Tibial nerve (tissue), 4 donors: ENCODE measurements at regions not wholly inside any gene's neighbourhood (a gene's known extent, or its start where the extent isn't known, plus 50 kb on each side); places are given as distances from the start of the nearest gene placed in this dataset.

ENCODE experiments used
- CTCF ChIP-seq, 5 experiments: fragments of 200-600 bp in 3 of 5; fragments of 450-650 bp in 2 of 5; sonication (generic) in 3 of 5; IDR thresholded peaks; one replicate each; pipeline ENCODE4 v1.5.1; 2016 to 2019; ENCODE audit warnings: antibody characterized with exemption in 5 of 5, mild to moderate bottlenecking in 3 of 5, moderate library complexity in 2 of 5
- EP300 ChIP-seq, 2 donors: sonication (generic); formaldehyde crosslinking; IDR thresholded peaks; one replicate each; pipeline ENCODE4 v1.6.1; 2017; ENCODE audit warnings: antibody characterized with exemption in 2 of 2, mild to moderate bottlenecking in 1 of 2
- POLR2A ChIP-seq, 2 donors: fragments of 450-650 bp; IDR thresholded peaks; one replicate each; pipeline ENCODE4 v1.6.1; 2017; ENCODE audit warnings: antibody characterized with exemption in 2 of 2, mild to moderate bottlenecking in 2 of 2, moderate library complexity in 2 of 2

DNA sequence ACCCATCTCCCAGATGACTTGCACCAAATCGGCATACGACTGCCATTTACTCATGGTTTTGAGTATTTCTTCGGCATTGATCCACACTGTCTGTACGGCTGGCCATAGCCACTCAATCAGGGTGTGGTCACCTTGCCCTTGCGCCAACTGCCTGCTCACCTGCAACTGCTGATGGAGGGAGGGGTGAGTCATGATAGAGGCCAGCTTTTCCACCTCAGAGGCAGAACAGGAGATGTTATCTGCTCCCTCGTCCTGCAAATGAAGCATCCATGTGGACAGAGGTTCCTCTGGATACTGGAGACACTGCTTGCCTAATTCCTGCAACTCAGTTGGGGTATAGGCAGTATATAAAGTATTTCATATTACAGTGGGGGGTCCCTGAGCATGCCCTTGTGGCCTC lies 85.6 kb upstream of the ATP10B start:
- TF ChIP-seq CTCF (IDR thresholded peaks at IDR 0.05), result no peak
- TF ChIP-seq EP300 (IDR thresholded peaks at IDR 0.05), result no peak
- TF ChIP-seq POLR2A (IDR thresholded peaks at IDR 0.05), result no peak
